ENCODE measurements at regions not wholly inside any gene's neighbourhood (a gene's known extent, or its start where the extent isn't known, plus 50 kb on each side); places are given as distances from the start of the nearest gene placed in this dataset.
"Not testable (repeated sequence)": the region's sequence is repeated elsewhere in the genome, so short reads cannot be mapped to it uniquely, and the experiment has no call there.

GRCh38 chr18:71242981-71243380, 954.1 kb downstream of the SOCS6 start:
- DNase-seq (ENCODE audit: low read depth, low spot score): no peak

- DNase-seq (ENCODE audit: low read depth, low spot score): no peak
Measured at GRCh38 chr18:71238974-71239624, 950.3 kb downstream of the SOCS6 start.

DNA sequence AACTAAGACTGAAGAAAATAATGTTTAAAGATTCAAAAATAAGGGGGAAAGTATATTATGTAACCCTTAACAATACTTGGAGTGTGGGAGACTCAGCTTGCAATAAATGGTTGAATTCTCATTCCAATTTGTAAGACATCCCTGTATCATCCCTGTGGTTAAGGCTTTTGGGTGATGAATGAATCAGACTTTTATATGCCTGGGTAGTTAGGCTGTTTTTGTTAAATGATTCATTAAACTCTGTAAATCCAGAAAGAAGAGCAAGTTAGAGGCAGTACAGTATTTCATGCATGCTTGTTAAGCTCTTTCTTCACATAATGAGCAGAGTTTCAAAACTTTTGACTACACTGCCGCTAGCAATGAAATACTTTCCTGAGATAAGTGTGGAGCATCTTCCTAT, 948.8 kb downstream of the SOCS6 start:
- no peak for DNase-seq (ENCODE audit: low read depth, low spot score)

GRCh38 chr18:71233177-71233576, 944.3 kb downstream of the SOCS6 start:
- no peak for DNase-seq (ENCODE audit: low read depth, low spot score)

- DNase-seq (ENCODE audit: low read depth, low spot score): no peak
Measured at GRCh38 chr18:71223486-71223885, 934.6 kb downstream of the SOCS6 start.

- no peak for DNase-seq (ENCODE audit: low read depth, low spot score)
Measured at GRCh38 chr18:71221405-71221804, 932.6 kb downstream of the SOCS6 start.

DNA sequence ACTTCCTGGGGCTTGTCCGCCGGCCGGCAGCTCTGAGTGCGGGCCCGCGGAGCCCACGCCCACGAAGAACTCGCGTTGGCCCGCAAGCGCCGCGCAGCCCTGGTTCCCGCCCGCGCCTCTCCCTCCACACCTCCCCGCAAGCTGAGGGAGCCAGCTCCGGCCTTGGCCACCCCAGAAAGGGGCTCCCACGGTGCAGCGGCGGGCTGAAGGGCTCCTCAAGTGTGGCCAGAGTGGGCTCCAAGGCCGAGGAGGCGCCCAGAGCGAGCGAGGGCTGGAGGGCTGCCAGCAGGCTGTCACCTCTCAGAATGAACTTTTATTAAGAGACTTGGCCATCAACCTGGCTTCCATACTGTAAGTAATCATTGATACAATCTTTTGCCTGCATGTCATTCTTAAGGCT, 923.9 kb downstream of the SOCS6 start:
- DNase-seq (ENCODE audit: low read depth, low spot score): not testable (repeated sequence)

DNA sequence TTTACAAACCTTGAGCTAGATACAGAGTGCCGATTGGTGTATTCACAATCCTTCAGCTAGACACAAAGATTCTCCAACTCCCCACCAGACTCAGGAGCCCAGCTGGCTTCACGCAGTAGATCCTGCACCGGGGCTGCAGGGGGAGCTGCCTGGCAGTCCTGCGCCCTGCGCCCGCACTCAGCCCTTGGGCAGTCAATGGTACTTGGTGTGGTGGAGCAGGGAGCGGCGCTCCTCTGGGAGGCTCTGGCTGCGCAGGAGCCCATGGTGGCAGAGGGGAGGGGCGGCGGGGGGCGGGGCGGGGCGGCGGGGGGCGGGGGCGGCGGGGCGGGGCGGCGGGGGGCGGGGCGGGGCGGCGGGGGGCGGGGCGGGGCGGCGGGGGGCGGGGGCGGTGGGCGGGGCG, 923.4 kb downstream of the SOCS6 start:
- DNase-seq (ENCODE audit: low read depth, low spot score): no peak

GRCh38 chr18:71209944-71210343, 921.1 kb downstream of the SOCS6 start:
- no peak for DNase-seq (ENCODE audit: low read depth, low spot score)

DNA sequence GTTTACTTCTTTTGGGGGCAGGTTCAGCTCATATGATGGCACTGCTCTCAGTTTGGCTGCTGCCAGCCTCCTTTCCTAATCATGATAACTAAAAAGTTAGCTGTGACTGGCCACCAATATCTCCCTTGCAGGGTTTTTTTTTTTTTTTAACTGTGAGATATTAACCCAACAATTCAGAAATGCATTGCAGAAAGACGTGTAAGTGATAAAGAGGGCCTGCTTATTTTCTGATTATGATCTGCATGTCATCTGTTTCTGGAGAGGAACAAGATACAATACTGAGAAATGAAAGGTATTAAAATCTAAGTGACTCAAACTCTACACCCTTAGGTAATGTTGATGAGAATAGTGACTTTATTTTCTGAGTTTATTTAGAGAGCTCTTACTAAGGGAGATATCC, 905.6 kb downstream of the SOCS6 start:
- DNase-seq (ENCODE audit: low read depth, low spot score): no peak

DNA sequence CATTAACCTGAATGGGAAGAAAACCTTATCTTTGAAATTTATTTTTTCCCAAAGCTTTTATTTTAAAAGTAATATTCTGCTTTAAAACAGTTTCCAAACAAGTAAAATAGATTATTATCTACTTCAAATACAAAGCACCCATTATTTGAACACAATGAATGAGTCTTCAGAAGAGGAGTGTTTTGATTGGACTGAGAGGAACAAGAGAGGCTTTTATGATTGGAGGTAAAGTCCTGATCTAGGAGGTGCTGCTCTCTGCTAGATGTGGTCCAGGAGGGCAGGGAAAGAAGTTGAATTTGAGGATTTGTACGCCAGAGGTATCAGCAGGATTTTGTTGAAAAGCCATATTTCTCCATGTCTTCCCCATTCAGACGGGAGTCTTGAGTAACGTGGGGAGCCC, 900.7 kb downstream of the SOCS6 start:
- no peak for DNase-seq (ENCODE audit: low read depth, low spot score)

- no peak for DNase-seq (ENCODE audit: low read depth, low spot score)
Measured at GRCh38 chr18:71168557-71169145, 879.8 kb downstream of the SOCS6 start.

DNA sequence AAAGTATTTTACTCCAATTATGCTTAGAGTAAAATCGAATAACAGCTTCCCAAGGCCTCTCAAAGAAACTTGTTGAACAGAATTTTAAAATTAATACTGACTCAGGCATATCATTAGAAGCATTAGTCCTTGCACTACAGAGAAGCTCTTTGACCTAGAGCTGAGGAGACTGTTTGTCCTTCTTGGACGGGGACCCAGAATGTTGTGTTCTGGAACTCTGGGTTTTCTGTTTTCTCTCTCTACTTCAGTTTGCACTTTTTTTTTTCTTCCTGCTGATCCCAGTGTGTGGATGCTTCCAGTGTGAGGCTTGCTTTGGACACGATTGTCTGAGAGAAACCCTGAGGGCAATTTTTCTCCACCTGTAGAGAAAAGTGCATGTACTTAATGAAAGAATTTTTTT, 847.6 kb downstream of the SOCS6 start:
- DNase-seq (ENCODE audit: low read depth, low spot score): no peak

DNA sequence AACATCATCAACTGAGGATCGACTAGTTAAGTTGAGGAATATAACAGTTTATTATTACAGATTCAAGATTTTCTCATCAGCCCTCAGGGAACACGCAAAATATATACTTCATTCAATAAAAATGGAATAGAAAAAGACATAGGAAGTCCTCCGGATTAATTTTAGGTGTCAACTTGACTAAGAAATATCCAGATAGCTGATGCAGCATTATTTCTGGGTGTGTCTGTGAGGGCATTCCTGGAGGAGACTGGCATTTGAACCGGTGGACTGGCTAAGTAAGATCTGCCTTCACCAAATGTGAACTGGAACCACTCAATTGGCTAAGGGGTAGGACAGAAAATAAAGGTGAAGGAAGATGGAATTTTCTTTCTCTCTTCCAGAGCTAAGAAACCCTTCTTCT, 845.3 kb downstream of the SOCS6 start:
- DNase-seq (ENCODE audit: low read depth, low spot score): no peak

GRCh38 chr18:71131918-71132317, 843.1 kb downstream of the SOCS6 start:
- DNase-seq (ENCODE audit: low read depth, low spot score): no peak

DNA sequence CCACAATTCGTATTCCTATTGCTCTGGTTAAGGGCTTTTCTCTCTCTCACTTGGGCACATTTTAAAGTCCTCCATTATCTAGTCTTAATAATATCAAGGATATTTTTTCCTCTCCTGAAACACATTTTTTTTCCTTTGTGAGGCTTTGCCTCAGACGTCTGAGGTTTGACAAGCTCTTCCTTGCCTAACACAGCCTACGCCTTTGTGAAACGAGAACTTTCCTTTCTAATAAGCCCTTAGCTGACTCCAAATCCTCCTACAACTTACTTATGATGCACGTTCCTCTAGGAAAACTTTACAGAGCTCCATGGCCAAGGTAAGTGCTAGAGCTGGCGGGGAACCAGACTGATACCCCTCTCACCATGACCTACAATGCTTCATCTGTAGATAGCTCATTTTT, 841.5 kb downstream of the SOCS6 start:
- no peak for DNase-seq (ENCODE audit: low read depth, low spot score)

GRCh38 chr18:71125581-71125980, 836.7 kb downstream of the SOCS6 start:
- DNase-seq (ENCODE audit: low read depth, low spot score): no peak

GRCh38 chr18:71116535-71116934, 827.7 kb downstream of the SOCS6 start:
- no peak for DNase-seq (ENCODE audit: low read depth, low spot score)

DNA sequence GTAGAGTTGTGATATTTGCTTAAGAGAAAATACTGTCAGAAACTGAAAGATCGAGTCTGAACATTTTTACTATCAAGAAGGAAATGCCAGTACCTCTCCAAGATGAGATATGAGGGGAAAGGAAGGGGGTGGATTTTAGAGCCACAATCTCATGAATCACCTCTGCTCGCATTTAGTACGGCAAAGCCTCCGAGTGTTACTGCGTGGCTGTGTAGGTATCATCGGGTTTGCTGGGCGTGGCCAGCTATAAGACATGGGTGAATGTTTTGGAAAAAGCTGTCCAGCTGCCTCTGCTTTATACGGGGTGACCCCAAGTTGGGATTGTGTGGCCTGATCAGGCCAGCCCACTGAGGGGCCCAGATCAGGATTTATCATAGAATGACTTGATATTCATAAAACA, 826.4 kb downstream of the SOCS6 start:
- DNase-seq (ENCODE audit: low read depth, low spot score): no peak

DNA sequence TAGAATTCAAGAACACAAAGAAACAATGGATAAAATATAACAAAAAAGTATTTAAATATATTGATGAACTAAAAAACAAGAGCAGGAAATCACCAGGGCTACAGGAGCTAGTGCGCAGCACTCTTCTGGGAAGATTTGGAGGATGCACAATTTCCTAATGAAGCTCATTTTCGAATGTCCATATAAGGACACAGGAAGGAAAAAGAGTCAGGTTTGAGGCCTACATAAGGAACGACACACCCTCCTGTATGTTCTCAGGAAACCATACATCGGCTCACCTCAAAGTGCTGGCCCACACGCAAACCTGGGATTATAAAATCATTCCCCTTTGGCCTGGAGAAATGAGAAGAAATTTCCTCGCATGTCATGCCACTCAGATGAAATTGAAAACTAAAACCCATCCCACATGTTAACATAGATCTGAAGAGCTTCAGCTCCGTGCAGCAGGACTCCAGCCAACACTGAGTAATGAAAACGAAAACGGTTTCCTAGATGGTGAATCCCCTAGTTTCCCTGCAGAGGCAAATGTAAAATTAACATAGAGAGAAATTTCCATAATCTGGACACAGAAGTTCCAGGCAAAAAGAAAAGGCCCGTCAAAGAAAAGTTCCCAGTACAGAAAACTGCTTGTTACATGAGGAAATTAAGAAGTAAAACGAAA, 825.8 kb downstream of the SOCS6 start:
- no peak for DNase-seq (ENCODE audit: low read depth, low spot score)

DNA sequence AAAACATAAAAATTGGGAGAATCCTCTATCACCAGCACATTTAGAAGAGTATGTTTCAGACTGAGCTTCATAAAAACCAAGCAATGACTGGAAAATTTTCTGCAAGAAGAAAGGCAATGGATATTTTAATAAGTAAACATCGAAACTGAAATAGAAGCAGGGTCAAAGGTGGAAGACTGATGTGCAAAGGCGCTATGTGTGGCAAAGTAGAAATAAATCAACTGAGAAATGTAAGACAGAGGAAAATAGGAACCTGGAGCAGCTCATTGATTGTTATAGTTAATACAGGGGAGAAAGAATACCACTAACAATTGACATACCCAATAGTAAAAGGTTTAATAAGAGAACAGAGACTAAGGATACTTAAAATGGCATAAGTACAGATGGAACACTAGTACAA, 818.4 kb downstream of the SOCS6 start:
- DNase-seq (ENCODE audit: low read depth, low spot score): no peak

DNA sequence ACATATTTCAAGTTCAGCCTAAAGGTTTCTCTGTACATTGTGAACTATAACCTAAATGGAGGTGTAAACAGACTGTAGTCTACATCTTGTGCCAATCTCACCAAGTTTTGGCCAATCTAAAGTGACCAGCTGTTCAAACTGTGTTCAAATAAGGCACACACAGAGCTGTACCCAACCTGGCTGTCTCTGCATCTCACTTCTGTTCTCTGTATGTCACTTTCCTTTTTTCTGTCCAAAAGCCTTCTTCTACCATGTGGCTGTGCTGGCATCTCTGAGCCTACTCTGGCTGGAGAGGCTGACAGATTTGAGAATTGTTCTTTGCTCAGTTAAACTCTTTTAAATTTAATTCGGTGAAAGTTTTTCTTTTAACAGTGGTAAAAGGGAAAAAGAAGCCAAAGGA, 817.9 kb downstream of the SOCS6 start:
- DNase-seq (ENCODE audit: low read depth, low spot score): no peak

DNA sequence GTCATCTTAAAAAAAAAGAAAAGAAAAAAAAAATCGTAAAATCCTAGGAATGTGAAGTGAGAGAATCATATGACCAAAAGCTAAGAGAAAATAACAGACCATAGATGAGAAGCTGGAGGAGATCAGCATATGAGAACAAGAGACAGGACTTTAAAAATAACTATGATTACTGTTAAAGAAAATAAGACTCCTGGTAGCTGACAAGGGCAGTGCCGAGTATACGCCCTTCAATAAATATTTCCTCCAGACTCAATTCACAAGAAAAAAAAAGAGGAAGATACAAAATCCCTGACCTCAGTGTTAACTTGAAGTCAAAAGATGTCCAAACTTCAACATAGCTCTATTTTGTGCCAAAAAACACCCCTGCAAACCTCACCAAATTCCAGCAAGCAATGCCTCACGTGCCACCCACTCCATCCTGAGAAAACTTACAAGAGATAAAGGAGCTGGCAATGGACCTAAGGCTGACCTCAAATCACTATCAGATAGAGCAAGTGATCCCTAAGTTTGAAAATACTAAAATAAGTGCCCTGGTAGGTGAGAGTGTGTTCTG, 817.2 kb downstream of the SOCS6 start:
- DNase-seq (ENCODE audit: low read depth, low spot score): no peak

Measured in activated CD4-positive, CD25-positive, alpha-beta regulatory T cell treated with anti-CD3 and anti-CD28 coated beads, Interleukin-2, amount 50 U/mL, for 16 hours (primary cell).